ENCODE measurements at regions not wholly inside any gene's neighbourhood (a gene's known extent, or its start where the extent isn't known, plus 50 kb on each side); places are given as distances from the start of the nearest gene placed in this dataset.

GRCh38 chr10:25097669-25098411 is 77.0 kb upstream of the GPR158 start:
- TF ChIP-seq, protein P1, sequence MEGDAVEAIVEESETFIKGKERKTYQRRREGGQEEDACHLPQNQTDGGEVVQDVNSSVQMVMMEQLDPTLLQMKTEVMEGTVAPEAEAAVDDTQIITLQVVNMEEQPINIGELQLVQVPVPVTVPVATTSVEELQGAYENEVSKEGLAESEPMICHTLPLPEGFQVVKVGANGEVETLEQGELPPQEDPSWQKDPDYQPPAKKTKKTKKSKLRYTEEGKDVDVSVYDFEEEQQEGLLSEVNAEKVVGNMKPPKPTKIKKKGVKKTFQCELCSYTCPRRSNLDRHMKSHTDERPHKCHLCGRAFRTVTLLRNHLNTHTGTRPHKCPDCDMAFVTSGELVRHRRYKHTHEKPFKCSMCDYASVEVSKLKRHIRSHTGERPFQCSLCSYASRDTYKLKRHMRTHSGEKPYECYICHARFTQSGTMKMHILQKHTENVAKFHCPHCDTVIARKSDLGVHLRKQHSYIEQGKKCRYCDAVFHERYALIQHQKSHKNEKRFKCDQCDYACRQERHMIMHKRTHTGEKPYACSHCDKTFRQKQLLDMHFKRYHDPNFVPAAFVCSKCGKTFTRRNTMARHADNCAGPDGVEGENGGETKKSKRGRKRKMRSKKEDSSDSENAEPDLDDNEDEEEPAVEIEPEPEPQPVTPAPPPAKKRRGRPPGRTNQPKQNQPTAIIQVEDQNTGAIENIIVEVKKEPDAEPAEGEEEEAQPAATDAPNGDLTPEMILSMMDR (IDR thresholded peaks at IDR 0.05) = no peak
- TF ChIP-seq EZH2phosphoT487 (IDR thresholded peaks at IDR 0.05) = no peak
